NCI-H187 treated with DMSO at 0.1 percent for 48 hours (cell line): ENCODE measurements at regions not wholly inside any gene's neighbourhood (a gene's known extent, or its start where the extent isn't known, plus 50 kb on each side); places are given as distances from the start of the nearest gene placed in this dataset.

Experiments used
- DNase-seq: peaks from one replicate; lab custom pipeline; 2025; lab: John Stamatoyannopoulos, UW

GRCh38 chr12:126855768-126856167, 1411.2 kb upstream of the TMEM132C start:
- no peak for DNase-seq

- no peak for DNase-seq
Measured at GRCh38 chr12:126856958-126857357, 1410.0 kb upstream of the TMEM132C start.

GRCh38 chr12:126858560-126858959, 1408.4 kb upstream of the TMEM132C start:
- DNase-seq = no peak

- DNase-seq = no peak
Measured at GRCh38 chr12:126860210-126860609, 1406.8 kb upstream of the TMEM132C start.

GRCh38 chr12:126862500-126862899, 1404.5 kb upstream of the TMEM132C start:
- DNase-seq = no peak

GRCh38 chr12:126869644-126870043, 1397.3 kb upstream of the TMEM132C start:
- no peak for DNase-seq

GRCh38 chr12:126873701-126874100, 1393.3 kb upstream of the TMEM132C start:
- no peak for DNase-seq

GRCh38 chr12:126874427-126875026, 1392.4 kb upstream of the TMEM132C start:
- no peak for DNase-seq

GRCh38 chr12:126879842-126880241, 1387.1 kb upstream of the TMEM132C start:
- no peak for DNase-seq

- no peak for DNase-seq
Measured at GRCh38 chr12:126883697-126884096, 1383.3 kb upstream of the TMEM132C start.

- no peak for DNase-seq
Measured at GRCh38 chr12:126889501-126889900, 1377.5 kb upstream of the TMEM132C start.

GRCh38 chr12:126890097-126890496, 1376.9 kb upstream of the TMEM132C start:
- no peak for DNase-seq

- no peak for DNase-seq
Measured at GRCh38 chr12:126891789-126892188, 1375.2 kb upstream of the TMEM132C start.

GRCh38 chr12:126895951-126896913, 1370.7 kb upstream of the TMEM132C start:
- no peak for DNase-seq

- no peak for DNase-seq
Measured at GRCh38 chr12:126897102-126897501, 1369.9 kb upstream of the TMEM132C start.

- DNase-seq = no peak
Measured at GRCh38 chr12:126897778-126898177, 1369.2 kb upstream of the TMEM132C start.

GRCh38 chr12:126898562-126898961, 1368.4 kb upstream of the TMEM132C start:
- DNase-seq = no peak

GRCh38 chr12:126899926-126900792, 1366.8 kb upstream of the TMEM132C start:
- DNase-seq = no peak

GRCh38 chr12:126903027-126903876, 1363.7 kb upstream of the TMEM132C start:
- no peak for DNase-seq

GRCh38 chr12:126905752-126906151, 1361.2 kb upstream of the TMEM132C start:
- no peak for DNase-seq
